Right lobe of liver (tissue), 4 donors: ENCODE measurements at regions not wholly inside any gene's neighbourhood (a gene's known extent, or its start where the extent isn't known, plus 50 kb on each side); places are given as distances from the start of the nearest gene placed in this dataset.
"Not testable (repeated sequence)": the region's sequence is repeated elsewhere in the genome, so short reads cannot be mapped to it uniquely, and the experiment has no call there.

ENCODE experiments used
- CTCF ChIP-seq, 4 donors: fragments of 200-600 bp in 3 of 4; fragments of 450-650 bp in 1 of 4; IDR thresholded peaks; one replicate each; pipeline versions ENCODE4 v1.5.1 to v1.8.0; 2016 to 2022; ENCODE audit warnings: antibody characterized with exemption in 4 of 4, mild to moderate bottlenecking in 2 of 4
- POLR2A ChIP-seq: fragments of 450-650 bp; IDR thresholded peaks from one replicate; pipeline ENCODE4 v1.6.1; 2017; ENCODE audit warnings: antibody characterized with exemption, mild to moderate bottlenecking
- donor health status: DM: no; HTN: no; CAD: no.
- donor health status: DM: no; HTN: no; CAD: no.
- donor health status: DM: no; HTN: yes; CAD: no.

GRCh38 chr20:5381527-5381926 is 64.8 kb upstream of the PROKR2 start:
- TF ChIP-seq CTCF (IDR thresholded peaks at IDR 0.05); POLR2A: not testable (repeated sequence)
